AG10803 (cell line): ENCODE measurements at regions not wholly inside any gene's neighbourhood (a gene's known extent, or its start where the extent isn't known, plus 50 kb on each side); places are given as distances from the start of the nearest gene placed in this dataset.
A peak's percentile ranks its signal among the peaks of the same experiment; 100 is the strongest.

Source experiments
- DNase-seq: peaks from one replicate; pipeline ENCODE4 v3.0.0; 2010; ENCODE audit warnings: low read depth
- H3K4me3 ChIP-seq: 2 replicates; pipeline ENCODE4 v1.5.1; 2011; ENCODE audit warnings: mild to moderate bottlenecking, low read length, control low read depth
- TF ChIP-seq, protein P1 (sequence below): conservative IDR thresholded peaks from 2 replicates; pipeline ENCODE4 v1.5.1; 2011; ENCODE audit warnings: mild to moderate bottlenecking, low read length, control low read depth, inconsistent platforms

DNA sequence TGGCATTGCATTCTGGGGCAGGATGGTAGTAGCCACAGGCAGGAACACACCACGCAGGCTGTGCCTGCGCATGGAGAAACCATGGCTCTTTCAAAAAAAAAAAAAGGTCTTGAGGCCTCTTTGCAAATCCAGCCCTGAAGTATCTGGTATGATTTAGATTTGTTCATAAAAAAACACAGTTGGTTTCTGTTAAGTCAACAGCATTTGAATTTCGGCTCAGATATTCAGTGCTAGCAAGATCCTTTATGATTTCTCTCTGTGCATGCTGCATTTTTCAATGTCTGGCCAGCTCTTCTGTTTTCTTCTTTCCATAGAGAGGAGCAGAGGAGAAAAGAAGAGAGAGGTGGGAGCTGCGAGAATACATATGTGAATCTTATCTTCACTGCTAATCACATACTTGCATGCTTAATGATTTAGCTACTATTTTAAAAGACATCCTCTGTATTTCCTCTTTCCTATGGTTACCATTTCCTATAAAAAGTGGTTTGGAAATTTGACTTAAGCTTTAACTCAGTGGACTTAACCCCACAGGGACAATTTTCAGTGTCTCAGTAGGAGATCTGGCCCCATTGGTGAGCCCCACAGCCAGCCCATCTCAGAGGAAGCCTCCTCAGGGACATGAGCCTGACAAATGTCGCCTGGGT is 214.3 kb upstream of the APCDD1 start:
- no peak overlapping the region for H3K4me3 ChIP-seq
- TF ChIP-seq, protein P1, sequence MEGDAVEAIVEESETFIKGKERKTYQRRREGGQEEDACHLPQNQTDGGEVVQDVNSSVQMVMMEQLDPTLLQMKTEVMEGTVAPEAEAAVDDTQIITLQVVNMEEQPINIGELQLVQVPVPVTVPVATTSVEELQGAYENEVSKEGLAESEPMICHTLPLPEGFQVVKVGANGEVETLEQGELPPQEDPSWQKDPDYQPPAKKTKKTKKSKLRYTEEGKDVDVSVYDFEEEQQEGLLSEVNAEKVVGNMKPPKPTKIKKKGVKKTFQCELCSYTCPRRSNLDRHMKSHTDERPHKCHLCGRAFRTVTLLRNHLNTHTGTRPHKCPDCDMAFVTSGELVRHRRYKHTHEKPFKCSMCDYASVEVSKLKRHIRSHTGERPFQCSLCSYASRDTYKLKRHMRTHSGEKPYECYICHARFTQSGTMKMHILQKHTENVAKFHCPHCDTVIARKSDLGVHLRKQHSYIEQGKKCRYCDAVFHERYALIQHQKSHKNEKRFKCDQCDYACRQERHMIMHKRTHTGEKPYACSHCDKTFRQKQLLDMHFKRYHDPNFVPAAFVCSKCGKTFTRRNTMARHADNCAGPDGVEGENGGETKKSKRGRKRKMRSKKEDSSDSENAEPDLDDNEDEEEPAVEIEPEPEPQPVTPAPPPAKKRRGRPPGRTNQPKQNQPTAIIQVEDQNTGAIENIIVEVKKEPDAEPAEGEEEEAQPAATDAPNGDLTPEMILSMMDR = no peak
- DNase-seq = no peak

DNA sequence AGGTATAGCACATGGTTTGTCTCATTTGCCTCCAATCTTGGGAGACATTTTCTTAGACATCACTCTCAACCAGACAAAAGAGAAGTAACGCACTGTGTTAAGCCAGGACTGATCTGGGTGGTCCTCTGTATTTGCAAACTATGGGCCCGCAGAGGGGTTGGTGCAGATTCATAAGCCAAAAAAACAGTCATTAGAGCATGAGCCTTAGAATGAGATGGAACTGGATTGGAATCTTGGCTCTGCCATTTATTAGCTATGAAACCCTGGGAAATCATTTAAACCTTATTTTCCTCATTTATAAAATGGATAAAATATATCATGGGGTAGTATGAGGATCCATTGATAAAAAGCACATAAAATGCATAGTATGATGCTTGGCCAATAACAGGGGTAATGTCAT is 213.5 kb upstream of the APCDD1 start:
- no peak overlapping the region for H3K4me3 ChIP-seq
- no peak for DNase-seq
- TF ChIP-seq, protein P1 = no peak

DNA sequence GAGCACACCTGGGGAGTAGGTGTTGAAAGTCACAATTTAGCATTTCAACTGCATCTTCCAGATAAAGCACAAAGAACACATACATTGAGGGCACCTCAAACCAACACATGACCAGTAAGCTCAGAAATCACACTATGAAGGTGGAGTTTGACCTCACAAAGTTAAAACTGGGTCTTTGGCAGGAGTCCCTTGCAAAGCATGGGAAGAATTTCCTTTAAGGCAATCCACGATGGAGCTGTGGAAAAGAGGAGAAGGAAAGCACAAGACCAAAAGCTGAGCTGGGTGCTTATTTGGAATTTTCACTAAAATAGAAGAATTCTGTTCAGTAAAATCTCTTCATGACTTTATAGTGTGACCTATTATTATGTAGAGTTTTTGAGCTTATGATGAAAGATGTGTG is 212.9 kb upstream of the APCDD1 start:
- DNase-seq = peak; percentile 29
- no peak overlapping the region for H3K4me3 ChIP-seq

DNA sequence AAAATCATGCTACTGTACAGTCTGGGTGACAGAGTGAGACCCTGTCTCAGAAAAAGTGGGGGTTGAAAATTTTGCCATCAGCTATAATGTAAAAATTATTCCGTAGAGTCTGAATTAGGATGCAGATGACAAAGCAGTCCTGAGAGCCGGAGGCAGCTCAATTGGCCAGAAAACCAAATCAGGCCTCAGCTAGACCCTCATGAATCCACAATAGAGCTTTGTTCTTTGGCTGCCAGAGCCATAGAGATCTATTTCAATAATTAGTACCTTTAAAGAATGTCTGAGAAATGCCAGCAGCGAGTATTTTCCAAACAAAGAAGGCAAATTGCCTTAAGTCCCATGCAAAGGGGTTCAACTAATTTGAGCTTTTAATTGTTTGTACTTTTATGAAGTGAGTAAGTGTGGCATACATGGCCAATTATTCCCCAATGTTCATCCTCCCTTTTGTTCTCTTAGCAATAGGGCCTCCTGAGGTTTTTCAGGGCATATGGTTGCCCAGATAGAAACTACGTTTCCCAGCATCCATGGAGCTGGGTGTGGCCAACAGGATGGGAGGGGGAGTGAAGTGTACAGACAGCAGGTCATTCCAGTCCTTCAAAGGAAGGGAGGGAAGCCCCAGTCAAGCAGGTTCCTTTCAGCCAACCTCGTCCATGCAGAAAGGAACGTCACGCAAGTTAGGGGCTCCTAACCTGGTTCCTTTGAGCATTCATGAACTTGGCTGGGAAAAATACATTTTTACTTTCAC is 211.3 kb upstream of the APCDD1 start:
- no peak for DNase-seq
- no peak overlapping the region for H3K4me3 ChIP-seq
- TF ChIP-seq, protein P1 = no peak

More for the DNA sequence above, 212.9 kb upstream of the APCDD1 start:
- TF ChIP-seq, protein P1 = no peak

DNA sequence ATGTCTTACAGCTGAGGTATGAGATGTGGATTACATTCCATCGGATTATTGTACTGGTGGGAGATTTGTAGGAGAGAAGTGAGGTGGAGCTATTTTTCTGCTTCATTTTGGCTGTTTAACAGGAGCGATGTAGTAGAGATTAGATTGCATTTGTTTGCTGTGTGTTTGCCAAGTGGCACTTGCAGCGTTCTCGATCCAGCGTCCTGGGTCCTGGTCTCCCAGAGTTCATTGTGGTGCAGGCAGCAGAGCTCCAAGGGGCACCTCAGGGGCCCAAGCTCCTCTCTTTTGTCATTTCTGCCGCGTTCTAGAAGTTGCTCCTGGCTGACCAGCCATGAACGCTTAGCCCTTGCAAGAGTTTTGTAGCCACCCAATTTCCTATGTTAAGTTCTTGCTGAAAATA is 210.1 kb upstream of the APCDD1 start:
- H3K4me3 ChIP-seq = no peak overlapping the region
- no peak for DNase-seq
- TF ChIP-seq, protein P1 = no peak

DNA sequence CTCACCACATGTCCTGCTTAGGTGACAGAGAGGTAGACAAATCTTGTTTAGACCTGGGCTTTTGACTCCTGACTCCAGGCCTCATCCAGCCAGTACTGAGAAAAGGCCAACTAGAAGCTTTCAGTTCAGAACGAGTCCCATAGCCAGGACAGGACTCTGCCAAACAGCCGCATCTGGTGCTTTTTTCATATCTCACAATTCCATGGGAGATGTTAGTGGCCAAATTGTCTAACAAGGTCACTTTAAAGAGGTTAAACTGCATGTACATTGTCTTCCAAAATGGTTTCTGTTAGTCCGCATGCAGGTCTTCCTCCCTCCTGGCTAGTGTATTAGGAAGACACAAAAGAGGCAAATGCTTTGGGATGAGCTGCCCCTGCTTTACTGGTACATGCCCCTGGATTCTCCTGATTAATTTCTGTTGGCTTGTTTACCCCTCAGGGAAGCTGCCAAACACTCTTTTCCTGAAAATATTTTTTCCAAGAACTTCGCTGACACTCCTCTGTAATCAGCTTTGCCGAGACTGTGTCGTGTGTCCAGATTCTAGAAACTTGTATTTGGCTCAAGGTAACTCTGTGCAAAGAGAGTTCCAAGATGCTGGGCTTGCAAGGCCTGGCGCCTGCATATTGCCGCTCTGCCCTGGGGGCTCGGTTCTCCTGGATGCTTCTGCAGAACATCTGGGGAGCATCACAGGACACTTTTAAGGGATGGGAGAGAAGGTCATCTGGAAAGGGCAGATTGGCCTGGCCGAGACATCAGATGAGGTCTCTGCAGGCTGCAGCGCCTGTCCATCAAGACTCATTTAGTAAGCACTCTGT is 209.2 kb upstream of the APCDD1 start:
- DNase-seq = no peak
- TF ChIP-seq, protein P1 = no peak
- H3K4me3 ChIP-seq = no peak overlapping the region
